Kidney capillary endothelial cell (primary cell): ENCODE measurements at regions not wholly inside any gene's neighbourhood (a gene's known extent, or its start where the extent isn't known, plus 50 kb on each side); places are given as distances from the start of the nearest gene placed in this dataset.

Source experiments
- DNase-seq: peaks from one replicate; pipeline ENCODE4 v3.0.0-alpha.2; 2018; ENCODE audit warnings: low spot score

DNA sequence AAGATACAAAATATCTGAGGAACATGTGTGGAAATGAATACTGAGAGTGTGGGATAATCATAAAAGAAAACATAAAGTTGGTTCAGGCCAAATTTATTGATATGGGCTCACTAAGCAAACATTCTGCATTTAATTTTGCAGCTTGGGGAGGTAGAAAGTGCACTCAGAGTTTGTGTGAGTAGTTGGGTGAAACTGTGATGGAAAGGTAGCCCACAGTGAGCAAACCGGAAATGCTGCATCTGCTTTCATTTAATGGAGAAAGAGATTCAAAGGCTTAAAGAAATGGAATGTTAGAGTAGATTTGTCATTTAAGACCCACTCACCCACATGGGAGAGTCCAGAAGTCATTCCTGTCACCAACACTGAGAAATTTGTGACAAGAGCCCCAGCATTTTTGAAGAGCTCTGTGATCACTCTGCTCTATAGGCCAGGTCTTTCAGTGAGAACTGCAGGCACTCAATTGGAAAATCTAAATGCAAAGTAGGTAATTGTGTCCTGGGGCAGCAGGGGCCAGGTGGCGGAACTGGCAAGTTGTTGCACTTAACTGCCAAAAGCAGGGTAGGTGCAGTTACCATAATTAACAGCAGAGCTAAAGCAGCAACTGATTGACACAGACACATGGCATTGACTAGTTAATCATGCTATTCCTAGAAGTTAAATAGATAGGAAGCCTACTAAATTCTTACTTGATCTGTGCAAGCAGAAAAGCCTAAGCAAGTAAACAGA is 1228.3 kb upstream of the PCDH20 start:
- no peak for DNase-seq

DNA sequence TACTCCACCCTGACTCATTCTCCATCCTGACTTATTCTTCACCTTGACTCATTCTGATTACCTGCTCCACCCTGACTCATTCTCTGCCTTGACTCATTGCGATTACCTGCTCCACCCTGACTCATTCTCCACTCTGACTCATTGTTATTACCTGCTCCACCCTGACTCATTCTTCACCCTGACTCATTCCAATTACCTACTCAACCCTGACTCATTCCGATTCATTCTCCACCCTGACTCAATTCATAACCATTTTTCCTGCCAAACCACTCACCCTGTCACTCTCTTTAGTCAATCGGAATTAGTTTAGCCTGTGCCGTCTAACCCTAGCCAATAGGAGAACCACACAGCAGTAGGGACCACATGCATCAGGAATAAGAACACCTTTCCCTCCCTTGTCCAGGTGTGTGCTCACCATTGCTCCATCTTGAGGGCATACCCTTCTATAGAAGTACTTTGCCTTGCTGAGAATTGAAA is 1227.4 kb upstream of the PCDH20 start:
- DNase-seq = no peak

DNA sequence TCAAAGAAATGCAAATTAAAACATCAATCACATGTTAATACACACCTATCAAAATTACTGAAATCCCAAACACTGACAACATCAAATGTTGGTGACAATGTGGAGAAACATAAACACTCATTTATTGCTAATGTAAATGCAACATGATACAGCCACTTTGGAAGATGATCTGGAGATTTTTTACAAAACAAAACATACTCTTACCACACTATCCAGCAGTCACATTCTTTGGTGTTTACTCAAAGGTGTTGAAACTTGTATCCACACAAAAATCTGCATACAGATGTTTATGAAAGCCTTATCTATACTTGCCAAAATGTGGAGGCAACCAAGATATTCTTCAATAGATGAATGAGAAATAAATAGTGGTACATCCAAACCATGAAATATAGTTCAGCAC is 1219.5 kb upstream of the PCDH20 start:
- DNase-seq = no peak

DNA sequence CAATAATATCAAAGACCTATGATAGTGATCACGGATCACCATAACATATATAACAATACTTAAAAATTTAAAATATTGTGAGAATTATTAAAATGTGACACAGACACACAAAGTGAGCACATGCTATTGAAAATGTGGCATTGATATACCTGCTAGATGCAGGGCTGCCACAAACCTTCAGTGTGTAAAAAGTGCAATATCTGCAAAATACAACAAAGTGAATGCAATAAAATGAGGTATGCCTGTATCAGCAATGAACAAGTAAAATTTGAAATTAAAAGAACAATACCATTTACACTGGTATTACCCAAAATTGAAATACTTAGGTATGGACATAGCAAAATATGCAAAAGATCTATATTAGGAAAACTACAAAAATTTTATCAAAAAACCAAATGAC is 1217.8 kb upstream of the PCDH20 start:
- no peak for DNase-seq

DNA sequence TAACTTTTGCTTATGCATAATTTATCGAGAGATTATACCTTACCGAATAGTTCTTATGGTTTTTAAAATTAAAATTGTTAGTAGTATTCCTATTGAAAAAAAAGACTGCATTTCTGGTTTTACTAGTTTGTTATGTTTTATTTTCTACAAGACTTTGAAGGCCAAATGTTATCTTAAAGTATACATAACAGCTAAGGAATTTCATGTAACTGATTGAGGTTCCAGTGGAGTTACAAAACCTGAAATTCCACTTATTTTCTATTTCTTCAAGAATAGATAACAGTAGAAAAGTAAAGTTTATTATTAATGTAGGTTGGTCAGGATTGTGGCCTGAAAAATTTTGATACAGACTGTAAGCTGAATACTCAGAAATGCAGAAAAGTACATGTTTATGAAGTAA is 1216.0 kb upstream of the PCDH20 start:
- DNase-seq = no peak

DNA sequence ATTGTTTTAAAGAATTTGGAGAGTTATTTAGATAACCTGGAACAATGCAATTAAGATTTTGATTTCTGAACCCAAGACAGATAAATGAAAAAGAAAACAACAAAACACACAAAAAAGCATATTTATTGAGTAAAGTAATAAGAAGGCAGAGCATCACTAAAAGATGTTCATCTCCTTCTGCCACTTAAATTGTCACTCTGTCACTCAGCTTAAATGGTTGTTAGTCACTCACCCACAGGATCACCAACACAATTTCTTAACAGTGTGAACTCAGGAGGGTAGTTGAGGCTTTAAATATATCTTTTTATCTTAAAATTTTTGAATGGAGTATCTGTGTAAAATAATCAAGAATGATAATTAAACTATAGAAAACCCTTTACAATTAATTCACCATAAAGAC is 1215.5 kb upstream of the PCDH20 start:
- no peak for DNase-seq

DNA sequence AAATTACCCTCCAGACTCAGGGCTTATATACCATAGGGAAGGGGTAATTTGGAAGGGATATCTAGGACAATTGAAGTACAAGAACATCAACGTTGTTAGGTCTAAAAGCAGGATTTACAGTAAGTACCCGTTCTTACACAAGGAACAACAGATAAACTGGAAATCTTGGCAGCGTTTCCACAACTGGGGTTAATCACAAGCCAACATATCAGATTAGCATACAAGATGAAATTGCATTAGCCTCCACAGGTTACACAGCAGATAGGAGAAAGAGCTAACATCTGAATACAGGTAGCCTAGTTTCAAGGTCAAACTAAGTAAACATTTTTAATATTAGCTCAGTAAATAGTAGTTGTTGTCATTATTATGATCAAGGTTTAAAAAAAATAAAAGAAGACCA is 1214.0 kb upstream of the PCDH20 start:
- DNase-seq = no peak

DNA sequence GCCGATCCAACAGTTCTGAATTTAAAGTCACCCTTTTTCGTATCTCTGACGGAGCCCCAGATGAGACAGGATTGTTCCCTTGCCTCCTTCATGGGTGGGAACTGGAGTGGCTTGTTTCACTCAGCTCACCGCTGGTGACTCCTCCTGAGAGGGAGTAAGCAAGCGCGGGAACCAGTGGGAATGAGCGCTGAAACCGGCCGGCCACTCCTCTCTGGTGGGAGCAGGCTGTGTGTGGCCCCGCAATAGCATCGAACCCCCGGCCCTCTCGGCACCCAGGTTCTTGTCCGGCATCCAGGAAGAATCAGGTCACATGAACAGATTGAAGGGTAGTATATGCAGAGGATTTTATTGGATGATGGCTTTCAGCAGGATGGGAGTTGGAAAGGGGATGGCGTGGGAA is 1211.6 kb upstream of the PCDH20 start:
- no peak for DNase-seq

DNA sequence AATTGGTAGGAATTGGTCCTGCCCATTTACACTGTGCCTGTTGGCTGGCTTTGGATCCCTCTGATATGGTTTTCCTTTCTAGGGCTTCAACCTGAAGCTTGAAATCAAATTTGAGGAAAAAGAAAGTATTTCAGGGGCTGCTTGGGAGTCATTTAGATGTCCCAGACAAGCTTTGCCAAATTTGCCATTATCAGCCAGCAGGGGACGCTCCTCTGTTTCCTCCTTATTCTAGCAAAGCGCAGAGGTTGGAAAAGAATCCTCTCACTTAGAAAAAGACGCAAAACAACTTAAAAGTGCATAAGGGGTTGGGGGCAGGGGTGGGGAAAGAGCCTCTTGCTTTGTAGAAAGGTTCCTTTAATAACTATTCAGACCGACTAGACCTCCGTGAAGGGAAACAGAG is 1211.1 kb upstream of the PCDH20 start:
- DNase-seq = no peak

DNA sequence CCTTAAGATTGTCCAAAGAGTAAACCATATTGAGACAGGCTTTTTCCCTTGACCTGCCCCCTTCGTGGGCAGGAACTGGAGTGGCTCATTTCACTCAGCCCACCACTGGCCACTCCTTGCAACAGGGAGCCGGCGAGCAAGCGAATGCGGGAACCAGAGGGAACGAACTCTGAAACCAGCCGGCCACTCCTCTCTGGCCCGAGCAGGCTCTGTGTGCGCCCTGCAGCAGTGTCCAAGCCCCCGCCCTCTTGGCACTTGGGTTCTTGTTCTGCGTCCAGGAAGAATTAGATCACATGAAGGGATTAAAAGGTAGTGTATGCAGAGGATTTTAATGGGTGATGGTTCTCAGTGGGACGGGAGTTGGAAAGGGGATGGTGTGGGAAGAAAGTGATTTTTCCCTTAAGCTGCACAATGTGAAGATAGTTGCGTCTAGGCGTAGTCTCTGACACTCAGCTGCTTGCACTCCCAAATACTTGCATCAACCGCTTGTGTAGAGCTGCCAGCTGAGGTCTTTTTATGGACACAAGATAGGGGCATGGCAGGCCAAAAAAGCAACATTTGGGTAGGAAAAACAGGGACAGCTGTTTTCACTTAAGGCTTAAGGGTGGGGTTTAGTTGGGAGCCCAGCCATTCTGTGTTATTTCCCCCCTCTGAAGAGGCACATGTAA is 1209.7 kb upstream of the PCDH20 start:
- DNase-seq = no peak

DNA sequence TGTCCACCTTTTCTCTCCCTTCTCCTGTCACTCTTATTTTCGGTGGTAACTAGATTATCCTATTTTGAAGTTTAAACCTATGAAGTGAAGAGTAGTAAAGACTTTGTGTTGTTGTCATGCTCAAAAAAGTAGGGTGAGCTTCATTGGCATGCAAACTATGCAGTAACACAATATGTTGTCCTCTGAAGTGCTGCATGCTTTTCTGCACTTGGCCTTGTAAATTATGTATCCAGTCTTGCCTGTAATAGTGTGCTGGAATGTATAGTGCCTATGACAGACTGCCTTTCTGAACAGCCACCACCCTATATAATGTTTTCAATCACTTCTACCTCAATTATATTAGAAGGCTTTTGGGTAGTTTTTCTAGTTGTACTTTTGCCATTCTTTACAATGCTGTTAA is 1198.2 kb upstream of the PCDH20 start:
- no peak for DNase-seq

DNA sequence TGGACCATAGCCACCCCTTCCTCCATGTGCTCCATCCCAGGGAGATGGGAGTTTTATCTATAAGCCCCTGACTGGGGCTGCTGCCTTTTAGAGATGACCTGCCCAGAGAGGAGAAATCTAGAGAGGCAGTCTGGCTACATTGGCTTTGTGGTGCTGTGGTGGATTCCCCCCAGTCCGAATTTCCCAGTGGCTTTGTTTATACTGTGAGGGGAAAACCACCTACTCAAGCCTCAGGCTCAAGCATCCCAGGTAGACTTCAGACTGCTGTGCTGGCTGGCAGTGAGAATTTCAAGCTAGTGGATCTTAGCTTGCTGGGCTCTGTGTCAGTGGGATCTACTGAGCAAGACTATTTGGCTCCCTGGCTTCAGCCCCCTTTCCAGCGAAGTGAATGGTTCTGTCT is 1195.7 kb upstream of the PCDH20 start:
- no peak for DNase-seq

DNA sequence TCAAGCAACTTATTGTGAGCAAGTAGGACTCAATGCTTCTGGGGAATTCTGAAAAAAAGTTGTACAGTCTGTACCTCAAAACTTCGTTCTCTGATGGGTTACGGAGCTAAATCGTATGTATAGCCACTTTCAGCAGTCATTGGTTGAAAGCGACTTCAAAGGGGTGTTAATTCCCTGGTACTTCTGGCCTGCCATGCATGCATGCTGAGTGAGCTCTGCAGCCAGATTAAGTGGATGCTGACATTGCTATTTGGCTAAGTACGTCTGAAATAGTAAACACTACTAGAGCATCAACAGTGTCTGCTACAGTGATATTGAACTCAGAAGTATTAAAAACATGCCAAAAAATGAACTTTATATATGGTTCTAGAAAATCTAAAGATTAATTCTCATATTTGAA is 1183.1 kb upstream of the PCDH20 start:
- no peak for DNase-seq

DNA sequence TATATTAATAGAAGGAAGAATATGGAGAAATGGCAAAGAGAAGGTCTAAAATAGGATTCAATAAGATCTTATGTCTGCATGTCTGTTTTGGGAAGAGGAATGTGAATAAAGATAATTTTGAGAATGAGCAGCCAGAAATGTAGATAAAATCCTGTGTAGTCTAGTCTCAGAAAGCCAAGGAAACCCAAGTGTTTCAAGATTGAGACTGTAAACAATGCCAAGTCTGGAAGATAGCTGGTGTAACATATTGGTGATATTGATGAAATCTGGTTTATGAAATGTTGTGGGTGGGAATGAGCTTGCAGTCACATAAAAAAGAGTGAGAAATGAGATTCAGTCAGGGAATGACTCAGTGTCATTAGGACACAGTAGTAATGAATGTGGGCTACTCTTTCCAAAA is 1180.3 kb upstream of the PCDH20 start:
- no peak for DNase-seq

DNA sequence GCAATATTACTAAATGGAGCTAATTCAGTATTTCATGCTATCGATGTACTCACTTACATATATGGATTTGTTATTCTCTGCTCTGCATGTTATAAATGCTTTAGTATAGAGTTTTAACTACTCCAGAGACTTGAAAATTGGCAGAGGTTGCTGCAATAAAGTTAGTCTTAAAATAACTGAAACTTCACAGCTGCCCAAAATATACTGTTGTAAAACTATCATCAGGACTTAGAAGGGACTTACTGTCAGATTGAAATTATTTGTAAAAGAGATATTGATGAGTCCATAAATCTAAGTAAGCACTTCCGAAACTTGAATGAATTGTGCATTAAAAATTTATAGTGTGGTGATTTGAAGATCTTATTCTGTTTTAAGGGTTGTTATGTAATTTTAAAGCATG is 1178.2 kb upstream of the PCDH20 start:
- no peak for DNase-seq

DNA sequence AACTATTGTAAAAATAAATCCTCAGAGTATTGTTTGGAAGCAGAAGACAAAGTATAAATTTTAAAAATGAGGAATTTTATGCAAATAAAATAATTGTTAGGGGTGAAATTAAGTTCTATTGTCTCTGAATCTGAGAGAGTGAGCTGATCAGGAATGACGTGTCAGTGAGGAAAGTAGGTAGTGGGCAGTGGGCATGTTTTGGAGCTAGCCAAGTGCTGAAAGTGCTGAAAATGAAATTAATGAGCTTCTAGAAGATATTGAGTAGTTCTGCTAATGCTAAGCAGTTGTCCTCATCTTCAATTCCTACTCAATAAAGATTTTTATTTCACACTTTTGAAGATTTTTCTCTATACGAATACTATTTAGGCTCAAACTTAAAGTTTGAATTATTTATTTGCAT is 1167.8 kb upstream of the PCDH20 start:
- no peak for DNase-seq

DNA sequence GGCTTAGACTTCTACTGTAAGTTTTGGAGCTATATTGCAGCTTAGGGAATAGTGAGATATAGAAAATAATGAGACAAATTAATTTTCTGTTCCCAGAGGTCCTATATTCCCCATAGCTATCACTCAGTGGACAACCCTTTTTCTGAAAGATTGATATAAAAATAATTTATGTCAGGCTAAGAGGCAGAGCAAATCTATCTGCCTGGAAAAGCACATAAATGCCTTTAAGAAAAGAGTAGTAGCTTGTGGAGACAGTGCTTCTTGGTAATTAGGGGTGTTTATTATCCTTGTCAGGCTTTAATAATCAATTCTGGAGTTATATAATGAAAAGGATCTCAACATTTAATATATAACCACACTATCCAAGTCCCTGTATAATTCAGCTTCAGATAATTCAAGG is 1162.8 kb upstream of the PCDH20 start:
- DNase-seq = no peak

DNA sequence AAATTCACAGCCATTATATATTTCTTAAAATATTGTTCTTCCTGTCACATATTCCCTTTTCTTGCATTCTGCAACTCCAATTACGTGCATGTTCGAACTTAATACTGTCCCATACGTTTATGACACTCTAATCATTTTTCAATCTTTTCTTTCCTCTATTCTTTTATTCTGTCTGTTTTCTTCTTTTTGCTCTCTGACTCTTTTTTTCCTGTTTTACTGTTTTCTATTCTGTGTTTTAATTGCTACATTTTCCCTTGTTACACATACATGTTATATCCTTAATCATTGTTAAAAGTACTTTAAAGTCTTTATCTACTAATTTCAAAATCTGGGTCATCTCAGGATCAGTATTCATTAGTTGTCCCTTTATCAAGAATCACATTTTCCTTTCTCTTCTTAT is 1149.1 kb upstream of the PCDH20 start:
- DNase-seq = no peak

DNA sequence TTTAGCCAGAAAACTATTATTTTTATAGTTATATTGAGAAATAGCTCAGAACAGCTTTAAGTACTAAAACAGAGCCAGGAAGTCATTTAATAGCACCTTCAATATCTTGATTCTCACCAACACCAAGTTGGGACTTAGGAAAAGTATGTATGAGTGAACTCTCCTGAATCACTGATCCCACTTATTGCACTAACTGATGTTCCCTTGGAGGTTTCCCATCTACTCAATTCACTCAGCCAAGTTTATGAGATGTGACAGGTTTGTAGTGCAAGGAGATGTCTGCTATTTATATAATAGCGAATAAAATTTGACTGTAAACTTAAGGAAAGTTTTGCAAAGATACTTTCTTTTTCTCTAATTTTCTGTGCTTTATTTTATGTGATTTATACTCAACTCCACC is 1147.6 kb upstream of the PCDH20 start:
- no peak for DNase-seq

DNA sequence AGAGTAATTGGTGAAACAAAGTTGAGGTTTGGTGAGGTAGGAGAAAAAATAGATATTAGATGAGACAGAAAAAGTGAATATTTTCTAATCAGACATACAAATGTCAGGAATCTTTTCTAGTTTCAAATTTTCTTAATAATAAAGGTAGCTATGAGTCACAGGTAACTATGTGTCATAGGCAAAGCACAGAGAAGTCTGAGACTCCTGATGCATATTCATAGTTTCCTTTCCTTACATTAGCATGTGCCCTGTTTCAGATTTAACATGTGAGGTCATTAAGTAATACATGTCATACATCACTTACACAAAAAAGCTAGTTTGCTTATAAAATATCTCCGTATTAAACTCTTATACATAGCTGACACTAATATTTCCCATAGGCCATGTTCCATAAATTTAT is 1141.3 kb upstream of the PCDH20 start:
- DNase-seq = no peak

DNA sequence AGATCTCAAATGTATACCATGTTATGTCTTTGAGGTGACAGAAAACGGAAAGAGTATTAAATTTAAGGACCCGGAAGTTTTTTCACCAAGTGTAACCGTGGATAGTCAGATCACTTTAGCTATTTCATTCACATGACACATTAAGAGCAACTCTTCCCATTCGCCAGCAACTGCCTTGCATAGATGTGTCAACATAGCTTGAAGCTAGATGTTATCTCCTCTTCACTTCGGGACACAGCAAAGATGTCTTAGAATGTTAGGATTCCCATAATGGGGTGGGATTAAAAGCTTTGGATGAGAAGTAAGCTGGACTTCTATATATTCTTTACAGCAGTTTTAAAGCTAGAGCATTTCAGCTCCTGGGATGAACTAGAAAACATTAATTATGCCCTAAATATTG is 1135.9 kb upstream of the PCDH20 start:
- no peak for DNase-seq

DNA sequence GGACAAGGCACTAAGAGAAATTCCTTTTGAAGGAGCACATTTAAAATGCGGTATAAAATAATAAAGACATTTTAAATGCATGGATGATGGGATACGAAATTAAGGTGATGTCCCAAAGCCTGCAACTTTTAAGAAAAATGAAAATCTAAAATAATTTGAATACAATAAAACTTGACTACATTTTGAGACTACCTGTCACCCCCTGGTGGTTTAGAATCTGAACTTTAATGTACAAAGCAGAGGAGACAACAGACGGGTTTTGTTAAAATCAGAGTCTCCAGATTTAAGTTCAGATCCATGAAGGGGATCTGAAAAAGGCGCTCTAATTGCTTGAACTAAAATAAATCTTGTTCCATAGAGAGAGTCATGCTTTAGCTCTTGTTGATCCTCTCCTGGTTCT is 1129.3 kb upstream of the PCDH20 start:
- DNase-seq = no peak

DNA sequence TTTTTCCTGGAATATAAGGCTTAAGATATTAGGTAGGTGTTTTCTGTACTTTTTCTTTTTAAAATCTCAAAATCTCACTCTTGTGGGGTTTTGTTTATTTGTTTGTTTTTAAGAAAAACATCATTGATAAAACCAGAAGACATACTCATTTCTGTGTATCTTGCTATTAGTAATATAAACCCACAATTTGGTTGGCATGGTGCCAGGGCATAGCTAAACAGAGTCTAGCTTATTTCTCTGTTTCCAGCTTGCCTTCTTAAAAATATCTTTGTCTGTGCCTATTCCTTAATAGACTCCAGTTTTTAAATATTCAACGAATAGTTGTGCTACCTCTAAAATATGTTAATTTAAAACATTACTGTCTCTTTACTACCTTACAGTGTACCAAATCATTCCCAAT is 1121.9 kb upstream of the PCDH20 start:
- no peak for DNase-seq

DNA sequence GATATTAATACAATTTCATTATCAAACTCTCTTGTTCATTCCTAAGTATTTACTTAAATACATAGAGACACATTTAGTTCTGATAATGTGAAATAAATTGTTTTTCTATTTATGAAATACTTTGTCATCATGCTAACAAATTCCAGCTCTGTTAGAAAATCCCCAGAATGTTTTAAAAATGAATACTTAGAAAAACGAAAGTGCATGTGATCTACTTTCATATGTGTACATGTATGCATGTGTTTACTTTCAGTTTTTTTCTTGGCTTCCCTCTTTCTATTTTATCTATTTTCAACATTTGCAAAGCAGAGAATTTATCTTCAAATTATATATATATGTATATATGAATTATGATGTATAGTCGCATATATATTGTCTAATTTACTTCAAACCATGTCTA is 1110.0 kb upstream of the PCDH20 start:
- DNase-seq = no peak
